Activated CD4-positive, CD25-positive, alpha-beta regulatory T cell (primary cell): ENCODE measurements at regions not wholly inside any gene's neighbourhood (a gene's known extent, or its start where the extent isn't known, plus 50 kb on each side); places are given as distances from the start of the nearest gene placed in this dataset.

ENCODE experiments used
- DNase-seq, 4 experiments: peaks; one replicate each; lab custom pipeline; 2025; lab: John Stamatoyannopoulos, UW

DNA sequence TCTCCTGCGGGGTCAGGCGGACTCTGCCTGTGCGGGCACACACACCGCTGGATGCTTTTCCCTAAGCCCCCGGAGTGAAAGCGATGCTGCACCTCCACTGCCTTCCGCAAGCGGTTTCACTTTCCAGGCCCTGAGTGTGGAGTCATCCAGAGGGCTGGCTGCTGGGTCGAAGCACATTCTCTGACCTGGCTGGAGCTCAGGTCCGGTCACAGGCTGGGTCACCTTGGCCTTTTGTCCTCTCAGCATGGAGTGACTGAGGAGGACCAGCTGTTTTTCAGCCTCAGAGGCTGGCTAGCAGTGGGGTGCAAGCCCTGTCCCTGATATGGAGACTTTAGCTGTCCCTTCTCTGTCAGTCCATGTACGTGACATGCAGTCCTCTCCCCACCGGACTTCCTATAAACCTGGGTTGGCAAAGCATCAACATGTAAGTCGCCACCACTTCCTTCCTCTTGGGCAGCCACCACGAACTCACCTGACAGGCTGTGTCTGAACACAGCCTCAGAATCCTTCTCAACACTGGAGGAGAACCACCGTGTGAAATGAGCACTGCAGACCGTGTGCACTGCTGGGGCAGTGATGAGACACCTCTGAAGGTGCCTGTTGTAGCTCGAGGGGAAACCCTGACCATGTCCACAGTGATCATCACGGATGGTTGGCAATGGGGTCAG is 51.3 kb downstream of the GADD45G start:
- no peak for DNase-seq

DNA sequence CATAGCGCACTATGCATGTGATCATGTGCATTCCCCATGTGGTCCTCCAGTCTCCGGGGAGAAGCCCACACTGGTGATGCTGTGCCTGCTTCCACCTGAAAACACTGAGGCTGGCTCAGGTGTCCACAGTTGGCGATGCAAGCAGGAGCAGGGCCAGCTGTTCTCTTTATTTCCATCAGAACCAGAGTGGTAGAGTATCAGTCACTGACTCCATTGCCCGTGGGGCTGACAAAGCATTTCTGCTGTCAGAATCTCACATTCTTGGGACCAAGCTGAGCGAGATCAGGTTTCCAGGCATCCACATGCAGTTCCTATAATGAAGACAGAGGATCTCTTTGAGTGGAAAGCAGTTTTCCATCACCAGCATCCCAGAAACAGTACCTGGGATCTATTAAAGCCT is 52.5 kb downstream of the GADD45G start:
- no peak for DNase-seq

DNA sequence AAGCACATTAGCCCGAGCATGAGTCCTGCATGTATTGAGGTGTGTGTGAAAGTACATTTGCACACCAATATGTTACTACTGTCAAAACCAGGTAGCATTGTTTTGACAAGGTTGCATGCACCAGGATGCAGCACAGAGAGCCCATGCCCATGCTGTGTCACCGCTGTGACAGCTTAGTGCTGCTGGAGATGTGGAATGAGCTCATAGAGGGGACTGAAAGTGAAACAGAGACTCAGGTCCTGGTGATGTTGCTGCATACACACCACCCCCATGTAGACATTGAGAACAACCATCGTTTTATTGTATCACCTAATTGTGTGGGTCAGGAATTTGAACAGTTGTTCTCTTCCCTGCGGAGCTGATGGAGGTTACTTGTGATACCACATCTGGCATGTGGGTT is 53.0 kb downstream of the GADD45G start:
- DNase-seq = no peak

DNA sequence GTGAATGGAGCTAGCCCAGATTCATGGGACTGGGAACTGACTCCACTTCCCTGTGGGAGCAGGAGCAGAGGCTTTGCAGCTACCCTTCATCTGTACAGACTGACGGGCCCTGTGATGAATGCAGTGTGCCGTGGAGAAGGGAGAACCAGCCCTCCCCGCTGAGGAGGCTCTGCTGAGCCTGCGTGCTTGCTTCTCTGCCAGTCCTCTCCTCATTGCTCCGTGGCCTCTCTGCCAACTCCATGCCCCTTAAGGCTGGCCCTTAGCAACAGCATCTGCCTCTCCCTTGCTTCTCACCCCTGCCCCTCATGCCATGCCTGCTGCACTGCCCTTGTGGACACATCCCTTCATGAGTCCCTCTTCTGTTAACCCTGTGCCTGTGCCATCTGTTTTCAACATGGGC is 53.6 kb downstream of the GADD45G start:
- DNase-seq = no peak

DNA sequence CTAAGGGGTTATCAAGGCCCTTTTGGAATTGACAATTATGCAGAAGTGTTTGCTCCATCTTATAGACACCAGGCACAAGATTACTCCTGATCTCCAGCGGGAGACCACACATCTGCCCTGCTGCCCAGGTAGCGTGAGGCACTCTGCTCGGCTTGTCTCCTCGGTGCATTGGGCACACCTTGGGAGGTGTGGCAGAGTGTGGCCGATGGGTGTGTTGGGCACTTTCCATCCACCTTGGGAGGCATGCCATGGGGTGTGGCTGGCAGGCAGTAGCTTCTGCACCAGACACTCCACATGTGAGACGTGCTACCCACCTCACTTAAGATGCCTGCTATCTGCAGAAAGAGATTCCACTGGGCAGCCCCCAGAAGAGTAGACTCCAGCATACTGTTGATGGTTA is 54.1 kb downstream of the GADD45G start:
- no peak for DNase-seq

DNA sequence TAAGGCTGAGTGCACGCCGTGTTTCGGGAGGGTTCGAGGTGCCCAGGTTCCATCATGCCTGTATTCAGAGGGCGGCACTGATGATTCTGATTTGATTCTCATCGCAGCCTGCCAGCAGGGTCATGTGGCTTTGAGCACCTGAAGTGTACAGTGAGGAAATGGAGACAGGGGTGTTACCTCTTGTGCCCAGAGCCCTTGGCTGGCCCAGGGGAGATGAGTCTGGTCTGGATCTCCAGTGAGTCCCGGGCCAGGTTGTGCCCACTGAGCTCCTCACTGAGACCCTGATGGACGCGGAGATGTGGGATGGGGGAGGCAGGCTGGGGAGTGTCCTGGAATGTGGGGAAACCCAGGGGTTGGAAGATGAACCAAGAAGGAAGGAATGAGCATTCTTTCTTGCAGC is 54.7 kb downstream of the GADD45G start:
- no peak for DNase-seq

DNA sequence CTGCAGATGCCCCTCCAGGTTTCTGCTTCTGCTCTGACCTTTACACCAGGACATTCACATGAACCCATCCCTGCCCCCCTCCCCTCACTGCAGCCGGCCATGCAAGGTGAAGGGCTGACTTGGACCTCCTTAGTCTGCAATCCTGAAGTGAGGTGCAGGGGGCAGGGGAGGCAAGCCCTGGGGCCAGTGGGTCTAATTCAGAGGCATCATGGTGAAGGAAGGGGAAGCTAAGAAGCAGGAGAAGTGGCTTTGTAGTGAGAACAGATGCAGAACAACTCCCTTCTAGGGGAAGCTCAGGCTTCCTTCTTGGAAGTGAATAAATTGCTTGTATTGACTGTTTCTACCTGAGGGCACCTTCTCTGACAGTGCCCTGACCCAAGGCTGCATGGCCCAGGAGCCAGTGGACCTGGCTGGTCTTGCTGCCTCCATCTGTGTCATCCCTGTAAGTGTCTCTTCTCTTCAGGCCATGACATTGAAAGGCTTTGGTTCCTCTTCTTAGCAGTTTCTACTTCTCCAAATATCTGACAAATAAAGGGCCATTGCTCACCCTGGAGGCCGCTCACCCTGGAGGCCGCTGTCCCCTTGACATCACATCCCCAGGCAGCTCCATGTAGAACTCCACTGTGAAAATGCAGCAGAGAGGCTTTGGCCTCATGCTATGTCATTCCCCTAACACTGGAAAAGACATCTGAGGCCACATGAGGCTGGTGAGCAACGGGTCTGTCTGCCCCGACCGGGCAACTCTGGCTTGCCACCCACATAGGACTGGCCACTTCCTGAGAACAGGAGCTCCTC is 55.3 kb downstream of the GADD45G start:
- DNase-seq = no peak

DNA sequence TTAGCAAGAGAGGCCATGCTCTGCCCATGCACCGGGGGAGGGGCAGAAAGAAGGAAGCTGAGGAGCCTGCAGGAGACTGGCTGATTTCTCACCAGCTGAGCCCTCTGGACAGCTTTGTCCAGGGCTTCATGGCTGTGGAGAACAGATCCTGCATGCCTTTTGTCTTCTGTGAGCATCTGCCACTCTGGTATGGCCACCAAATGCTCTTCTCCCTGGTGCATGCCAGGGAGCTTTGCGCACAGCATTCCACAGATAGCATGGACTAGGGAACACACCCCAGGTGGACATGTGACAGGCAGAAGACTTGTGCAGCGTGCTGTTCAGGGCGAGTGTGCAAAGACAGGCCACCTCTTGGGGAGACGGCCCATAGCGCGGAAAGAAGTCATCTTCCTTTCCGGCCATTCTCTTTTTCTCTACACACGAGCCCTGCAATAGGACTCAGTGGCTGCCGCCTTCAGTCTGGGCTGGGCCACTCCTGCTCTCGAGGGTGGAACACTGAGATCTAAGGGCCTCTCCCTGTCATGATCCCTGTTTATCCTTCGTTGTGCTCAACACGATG is 56.7 kb downstream of the GADD45G start:
- DNase-seq = no peak

DNA sequence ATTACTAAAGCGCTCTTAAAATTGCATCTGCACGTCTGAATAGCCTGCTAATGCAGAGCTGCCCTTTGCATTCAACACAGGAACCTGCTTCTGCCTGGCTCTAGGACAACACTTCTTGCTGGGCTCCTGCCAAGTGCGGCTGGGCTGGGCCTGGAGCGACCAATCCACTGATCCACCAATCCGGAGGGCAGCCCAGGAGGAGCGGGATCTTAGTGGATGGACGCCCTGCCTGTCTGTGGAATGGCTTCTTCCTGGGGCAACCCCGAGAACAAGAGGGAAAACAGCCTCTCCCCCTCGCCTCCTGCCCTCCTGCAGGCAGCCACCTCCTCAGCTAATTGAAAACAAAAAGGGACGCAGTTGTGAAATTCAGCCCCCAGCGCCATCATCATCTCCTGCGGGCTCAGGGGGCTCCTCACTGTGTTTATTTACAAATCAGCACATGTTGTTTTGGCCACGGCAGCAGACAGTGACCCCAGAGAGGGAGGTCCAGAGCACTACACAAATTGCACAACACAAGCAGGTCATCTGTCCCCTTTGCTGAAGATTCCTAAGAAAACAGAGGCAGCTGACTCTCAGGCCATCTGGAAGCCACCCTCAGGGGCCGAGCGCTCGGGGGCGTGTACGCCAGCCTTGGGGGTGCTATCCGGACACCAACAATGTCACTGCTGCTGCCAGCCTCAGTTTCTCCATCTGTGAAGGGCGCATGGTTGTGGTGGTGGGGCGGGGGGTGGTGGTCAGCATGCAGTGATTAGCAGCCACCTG is 57.3 kb downstream of the GADD45G start:
- DNase-seq = no peak

DNA sequence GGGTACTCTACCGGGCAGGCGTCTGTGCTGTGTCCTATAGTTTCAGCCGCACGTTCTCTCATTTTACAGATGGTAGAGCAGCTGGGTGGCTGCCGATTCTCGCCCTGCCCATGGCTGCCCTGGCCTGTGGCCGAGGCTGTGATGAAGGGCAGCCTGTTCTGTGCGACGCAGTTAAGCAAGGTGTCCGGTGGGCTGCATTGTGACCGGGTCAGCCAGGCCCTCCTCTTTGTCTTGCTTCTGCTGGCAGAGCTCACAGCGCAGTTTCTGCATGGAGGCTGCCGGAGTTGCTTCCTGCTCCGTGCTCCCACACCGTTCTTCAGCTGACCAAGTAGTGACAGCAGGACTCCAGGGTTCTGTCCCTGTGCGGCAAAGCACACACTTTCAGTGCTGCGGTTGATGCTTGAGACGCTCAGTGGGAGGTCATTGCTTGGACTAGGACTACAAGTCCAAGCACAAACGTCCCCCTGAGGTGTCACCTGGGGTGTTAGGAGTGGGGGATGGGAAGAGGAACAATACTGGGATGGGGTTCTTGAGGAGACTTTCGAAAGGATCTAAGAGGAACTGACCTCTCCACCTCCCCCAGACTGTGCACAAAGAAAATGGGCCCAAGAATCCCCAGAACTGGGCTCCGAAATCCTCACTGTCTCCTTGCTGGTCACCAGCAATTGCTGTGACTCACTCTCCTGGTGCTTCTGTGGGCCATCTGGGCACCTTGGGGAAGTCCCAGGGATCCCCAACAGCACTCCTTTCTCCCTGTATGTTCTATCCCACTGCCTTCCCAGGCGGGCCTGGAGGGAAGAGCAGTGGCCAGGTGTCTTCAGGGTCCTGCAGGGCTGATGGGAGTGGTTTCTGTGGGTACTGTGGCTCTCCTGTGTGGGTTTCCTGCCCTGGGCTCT is 58.2 kb downstream of the GADD45G start:
- no peak for DNase-seq

DNA sequence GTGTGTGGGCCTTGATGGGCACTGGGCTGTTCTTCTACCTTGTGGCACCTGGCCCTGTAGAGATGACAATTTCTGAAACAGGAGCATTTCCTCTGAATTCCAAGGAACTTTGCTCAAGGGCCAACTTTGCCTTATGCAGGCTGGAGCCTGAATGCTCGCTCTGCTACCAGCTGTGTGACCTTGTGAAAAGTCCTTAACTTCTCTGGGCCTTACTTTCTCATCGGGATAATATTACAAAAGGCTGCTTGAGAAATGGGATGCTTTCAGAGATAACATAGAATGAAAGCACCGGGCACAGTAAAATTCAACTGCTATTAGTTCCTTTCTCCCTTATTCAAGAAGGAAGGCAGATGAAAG is 58.8 kb downstream of the GADD45G start:
- no peak for DNase-seq

DNA sequence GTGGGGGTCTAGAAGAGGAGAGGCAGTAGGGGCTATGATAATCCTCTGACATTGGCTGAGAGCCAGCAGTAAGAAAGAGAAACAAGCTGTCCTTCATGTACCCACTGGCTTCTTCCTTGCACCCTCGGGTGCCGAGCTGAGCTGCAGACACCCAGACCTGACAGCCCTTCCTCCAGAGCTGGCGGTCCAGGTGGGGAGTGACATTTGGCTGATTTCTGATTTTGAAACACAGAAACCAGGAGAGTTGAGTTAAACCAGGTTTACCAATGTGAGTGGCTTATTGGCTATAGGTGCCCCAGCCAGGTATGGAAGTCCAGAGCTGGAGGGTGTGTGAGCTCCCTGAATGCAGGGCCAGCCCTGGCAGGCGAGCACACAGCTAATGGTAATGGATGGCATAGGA is 59.2 kb downstream of the GADD45G start:
- DNase-seq = no peak

DNA sequence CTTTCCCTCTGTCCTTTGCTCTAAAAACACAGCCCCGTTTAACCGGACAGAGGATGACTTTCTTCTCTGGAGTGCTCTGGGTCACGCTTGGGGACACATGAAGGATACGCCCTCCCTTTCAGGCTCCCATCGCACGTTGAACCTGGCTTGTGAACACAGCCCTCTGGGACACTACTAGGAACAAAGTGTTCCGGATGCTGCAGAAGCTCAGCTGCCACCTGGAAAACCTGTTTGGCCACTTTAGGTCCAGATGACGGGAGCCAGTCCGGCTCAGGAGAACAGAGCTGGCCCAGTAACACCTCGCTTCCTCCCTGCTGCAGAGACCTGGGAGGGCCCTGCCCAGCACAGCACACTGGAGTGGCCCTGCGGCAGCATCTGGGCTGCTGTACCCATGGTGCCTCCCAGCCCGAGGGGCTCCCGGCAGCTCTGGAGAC is 60.1 kb downstream of the GADD45G start:
- no peak for DNase-seq

DNA sequence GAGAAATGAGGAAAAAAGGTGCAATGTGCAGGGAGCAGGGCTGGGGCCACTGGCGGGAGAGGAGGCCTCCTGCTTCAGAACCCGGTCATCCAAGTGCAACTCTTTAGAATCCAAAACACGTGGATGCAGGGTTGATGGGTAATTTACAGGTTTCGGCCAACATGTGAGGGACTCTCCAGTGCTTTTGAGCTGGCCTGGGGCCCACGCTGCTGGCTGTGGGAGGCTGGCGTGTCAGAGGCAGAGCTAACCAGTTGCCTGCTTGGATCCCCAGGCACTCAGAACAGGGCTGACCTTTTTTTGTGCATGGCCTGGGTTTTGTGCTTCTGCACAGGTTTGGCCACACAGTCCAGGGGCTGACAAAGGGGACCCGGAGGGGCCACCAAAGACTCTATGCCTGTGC is 61.6 kb downstream of the GADD45G start:
- no peak for DNase-seq

DNA sequence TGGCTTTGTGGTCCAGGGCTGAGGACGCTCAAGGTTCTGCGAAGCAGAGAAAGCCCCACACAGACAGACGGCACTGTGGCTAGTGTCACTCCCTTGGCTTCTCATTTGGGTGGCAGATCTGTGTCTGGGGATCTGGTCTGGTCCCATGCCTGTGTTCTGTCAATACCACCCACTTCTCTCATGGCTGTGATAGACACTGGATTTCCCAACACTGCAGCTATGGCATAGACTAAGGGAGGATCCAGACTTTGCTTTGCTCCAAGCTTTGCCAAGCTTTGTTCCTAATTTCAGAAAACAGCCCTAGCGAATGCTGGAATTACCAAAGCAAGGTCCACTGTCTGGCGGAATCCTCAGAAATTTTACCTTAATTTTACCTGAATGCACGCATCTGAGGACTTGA is 62.1 kb downstream of the GADD45G start:
- no peak for DNase-seq

DNA sequence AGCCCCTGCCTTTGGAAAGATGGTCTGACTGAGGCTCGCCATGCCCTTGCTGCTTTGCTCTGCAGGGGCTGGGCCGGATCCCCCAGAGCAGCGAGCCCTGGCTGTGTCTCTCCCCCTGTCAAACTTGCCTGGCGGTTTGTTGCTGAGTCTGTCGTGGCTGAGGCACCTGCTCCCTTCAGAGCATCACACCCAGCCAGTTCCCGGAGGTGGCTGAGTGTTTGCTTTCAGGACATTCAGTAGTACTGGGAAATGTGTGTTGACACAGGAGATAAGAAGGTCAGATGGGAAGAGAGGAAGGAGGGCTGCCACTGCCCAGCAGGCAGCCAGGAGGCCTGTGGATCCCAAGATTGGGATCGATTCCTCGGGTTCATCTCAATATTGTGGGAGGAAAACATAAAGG is 62.9 kb downstream of the GADD45G start:
- DNase-seq = no peak

DNA sequence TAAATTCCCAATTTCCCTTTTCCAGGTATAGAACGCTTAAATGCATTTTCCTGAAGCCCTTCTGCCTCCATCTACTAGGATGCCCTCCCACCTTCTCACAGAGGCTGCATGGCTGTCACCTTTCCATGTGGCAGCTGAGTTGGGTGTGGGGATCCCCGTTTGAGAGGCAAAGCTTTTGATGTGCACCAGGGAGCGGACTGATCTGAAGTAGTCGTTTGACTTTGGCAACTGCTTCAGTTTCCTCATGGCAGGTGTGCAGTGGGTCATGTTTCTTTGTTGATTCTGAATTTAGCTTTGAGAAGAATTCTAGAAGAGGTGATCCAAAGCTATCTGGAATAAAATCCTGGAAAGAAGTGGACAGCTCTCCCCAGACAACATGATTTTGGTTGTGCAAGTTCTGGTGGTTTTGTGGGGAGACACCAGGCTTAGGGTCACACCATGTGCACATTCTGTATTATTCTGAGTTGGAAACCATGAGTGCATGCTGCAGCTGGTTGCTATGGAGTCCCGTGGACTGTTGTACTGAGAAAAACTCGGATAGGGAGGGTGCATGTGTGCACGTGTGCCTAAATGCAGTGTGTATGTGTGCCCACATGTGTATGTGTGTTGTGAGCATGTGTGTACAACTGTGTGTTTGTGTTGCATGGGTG is 63.5 kb downstream of the GADD45G start:
- no peak for DNase-seq

DNA sequence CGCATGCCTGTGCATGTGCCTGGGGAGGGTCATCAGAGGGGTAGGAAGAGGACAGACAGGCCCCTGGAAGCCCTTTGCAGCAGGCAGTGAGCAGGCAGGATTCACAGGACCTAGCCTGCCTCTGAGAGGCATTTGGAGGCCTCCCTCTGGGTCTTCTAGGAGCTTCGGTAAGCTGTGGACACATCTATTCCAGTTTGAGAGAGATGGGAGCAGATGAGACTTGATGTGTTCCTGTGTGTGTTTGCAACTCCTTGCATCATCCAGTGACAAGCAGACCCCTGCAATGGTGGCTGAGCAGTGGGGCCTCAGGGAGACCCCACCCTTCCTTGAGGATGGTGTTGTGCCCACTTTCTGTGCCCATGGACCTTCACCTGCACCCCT is 64.0 kb downstream of the GADD45G start:
- DNase-seq = no peak

DNA sequence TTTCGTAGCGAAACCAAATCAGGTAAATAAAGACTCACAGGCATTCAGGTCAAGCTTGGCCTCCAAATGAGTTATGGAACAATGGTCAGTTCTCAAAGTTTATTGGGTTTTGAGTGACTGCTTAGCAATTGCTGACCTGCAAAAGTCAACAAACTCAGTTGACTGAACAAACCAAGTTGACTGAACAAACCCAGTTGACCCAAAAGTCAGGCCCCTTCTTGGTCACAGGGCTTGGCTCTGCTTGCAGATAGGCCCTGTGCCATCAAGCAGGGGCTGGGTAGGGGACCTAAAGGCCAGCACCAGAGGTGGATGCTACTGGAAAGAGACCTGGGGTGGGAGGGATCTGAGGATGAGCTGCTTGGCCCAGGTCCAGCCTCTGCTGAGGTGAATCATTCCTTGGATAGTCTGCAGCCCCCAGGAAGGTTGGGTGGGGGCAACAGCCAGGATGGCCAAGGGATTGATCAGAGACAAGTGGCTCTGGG is 64.6 kb downstream of the GADD45G start:
- no peak for DNase-seq

DNA sequence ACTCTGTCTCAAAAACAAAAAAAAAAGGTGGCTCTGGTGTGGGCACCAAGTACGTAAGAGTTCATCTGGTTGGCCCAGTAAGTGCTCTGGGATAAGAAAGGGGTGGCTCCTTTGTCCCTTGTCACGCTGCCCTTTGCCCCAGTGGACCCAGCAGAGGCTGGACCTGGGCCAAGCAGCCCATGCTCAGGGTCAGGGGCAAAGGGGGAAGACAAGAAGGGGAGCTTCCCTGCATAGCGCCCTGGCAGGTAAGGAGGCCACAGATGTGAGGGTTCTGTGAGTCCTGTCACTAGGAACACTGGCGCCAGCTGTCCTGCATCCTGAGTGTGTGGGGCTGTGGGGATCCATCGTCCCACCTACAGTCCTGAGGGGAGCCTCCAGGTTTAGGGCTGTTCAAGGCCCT is 65.3 kb downstream of the GADD45G start:
- DNase-seq = no peak

DNA sequence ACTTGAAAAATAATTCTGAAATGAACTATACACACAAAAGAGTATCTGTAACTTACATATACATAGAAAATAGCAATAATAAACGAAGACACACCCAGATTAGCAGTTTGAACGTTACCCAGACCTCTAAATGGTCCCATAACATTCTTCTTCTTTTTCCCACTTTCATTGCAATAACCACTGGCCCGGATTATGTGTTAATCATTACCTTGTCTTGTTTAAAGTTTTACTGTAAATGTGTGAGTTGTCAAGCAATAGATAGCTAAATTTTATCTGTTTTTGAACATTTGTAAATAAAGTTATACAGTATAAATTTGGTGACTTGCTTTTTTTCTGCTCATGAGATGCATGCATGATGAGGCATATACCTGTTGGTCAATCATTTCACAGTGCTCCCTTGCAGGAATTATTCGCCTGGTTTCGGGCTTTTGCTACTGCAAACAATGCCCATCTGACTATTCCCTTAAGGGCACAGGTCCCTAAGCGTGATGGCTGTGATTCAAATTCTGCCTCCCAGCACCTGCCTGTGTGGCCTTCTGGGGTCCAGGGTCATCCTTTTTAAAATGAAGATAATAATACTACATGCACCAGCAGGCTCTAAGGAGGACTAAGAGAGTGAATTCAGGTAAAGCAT is 66.1 kb downstream of the GADD45G start:
- DNase-seq = no peak
